ENCODE measurements at regions not wholly inside any gene's neighbourhood (a gene's known extent, or its start where the extent isn't known, plus 50 kb on each side); places are given as distances from the start of the nearest gene placed in this dataset.

- Mint-ChIP-seq H3K36me3 (ENCODE audit: low read depth, unreplicated experiment) (peaks cover 4% of the 10 kb centered on the region), H3K9me3 (ENCODE audit: unreplicated experiment) (no peaks in the 10 kb centered on the region), H3K27ac (ENCODE audit: unreplicated experiment) (no peak overlapping the region), H3K27me3 (ENCODE audit: unreplicated experiment) (no peaks in the 10 kb centered on the region), H3K4me1 (ENCODE audit: unreplicated experiment) (peaks cover 4% of the 10 kb centered on the region), H3K4me3 (ENCODE audit: unreplicated experiment) (no peak overlapping the region)
- no peak for DNase-seq (ENCODE audit: low spot score)
- no peak for TF ChIP-seq CTCF (IDR thresholded peaks at IDR 0.05; ENCODE audit: unreplicated experiment)
Measured at GRCh38 chr7:138244606-138245005, 168.3 kb downstream of the AKR1D1 start.

- DNase-seq (ENCODE audit: low spot score) = no peak
- Mint-ChIP-seq H3K4me1 (ENCODE audit: unreplicated experiment) (peaks cover 4% of the 10 kb centered on the region), H3K27ac (ENCODE audit: unreplicated experiment) (no peak overlapping the region), H3K27me3 (ENCODE audit: unreplicated experiment) (no peaks in the 10 kb centered on the region), H3K9me3 (ENCODE audit: unreplicated experiment) (no peaks in the 10 kb centered on the region), H3K4me3 (ENCODE audit: unreplicated experiment) (no peak overlapping the region), H3K36me3 (ENCODE audit: low read depth, unreplicated experiment) (peaks cover 4% of the 10 kb centered on the region)
- no peak for TF ChIP-seq CTCF (IDR thresholded peaks at IDR 0.05; ENCODE audit: unreplicated experiment)
Measured at GRCh38 chr7:138245216-138245615, 169.0 kb downstream of the AKR1D1 start.

GRCh38 chr7:138245682-138246081 is 169.4 kb downstream of the AKR1D1 start:
- Mint-ChIP-seq H3K36me3 (ENCODE audit: low read depth, unreplicated experiment) (peaks cover 4% of the 10 kb centered on the region), H3K27ac (ENCODE audit: unreplicated experiment) (no peak overlapping the region), H3K27me3 (ENCODE audit: unreplicated experiment) (no peaks in the 10 kb centered on the region), H3K4me1 (ENCODE audit: unreplicated experiment) (peaks cover 4% of the 10 kb centered on the region), H3K9me3 (ENCODE audit: unreplicated experiment) (no peaks in the 10 kb centered on the region), H3K4me3 (ENCODE audit: unreplicated experiment) (no peak overlapping the region)
- DNase-seq (ENCODE audit: low spot score) = no peak
- TF ChIP-seq CTCF (IDR thresholded peaks at IDR 0.05; ENCODE audit: unreplicated experiment) = no peak

GRCh38 chr7:138246428-138246827 is 170.2 kb downstream of the AKR1D1 start:
- peaks cover 4% of the 10 kb centered on the region for H3K36me3 Mint-ChIP-seq (ENCODE audit: low read depth, unreplicated experiment)
- no peaks in the 10 kb centered on the region for H3K9me3 Mint-ChIP-seq (ENCODE audit: unreplicated experiment)
- no peaks in the 10 kb centered on the region for H3K27me3 Mint-ChIP-seq (ENCODE audit: unreplicated experiment)
- H3K4me3 Mint-ChIP-seq (ENCODE audit: unreplicated experiment) = no peak overlapping the region
- TF ChIP-seq CTCF (IDR thresholded peaks at IDR 0.05; ENCODE audit: unreplicated experiment) = no peak
- H3K4me1 Mint-ChIP-seq (ENCODE audit: unreplicated experiment) = peaks cover 4% of the 10 kb centered on the region
- no peak for DNase-seq (ENCODE audit: low spot score)
- H3K27ac Mint-ChIP-seq (ENCODE audit: unreplicated experiment) = no peak overlapping the region

- H3K4me1 Mint-ChIP-seq (ENCODE audit: unreplicated experiment) = peaks cover 4% of the 10 kb centered on the region
- H3K9me3 Mint-ChIP-seq (ENCODE audit: unreplicated experiment) = no peaks in the 10 kb centered on the region
- H3K27ac Mint-ChIP-seq (ENCODE audit: unreplicated experiment) = no peak overlapping the region
- TF ChIP-seq CTCF (IDR thresholded peaks at IDR 0.05; ENCODE audit: unreplicated experiment) = no peak
- no peak for DNase-seq (ENCODE audit: low spot score)
- H3K27me3 Mint-ChIP-seq (ENCODE audit: unreplicated experiment) = no peaks in the 10 kb centered on the region
- peaks cover 4% of the 10 kb centered on the region for H3K36me3 Mint-ChIP-seq (ENCODE audit: low read depth, unreplicated experiment)
- no peak overlapping the region for H3K4me3 Mint-ChIP-seq (ENCODE audit: unreplicated experiment)
Measured at GRCh38 chr7:138247081-138247480, 170.8 kb downstream of the AKR1D1 start.
